ENCODE measurements at regions not wholly inside any gene's neighbourhood (a gene's known extent, or its start where the extent isn't known, plus 50 kb on each side); places are given as distances from the start of the nearest gene placed in this dataset.
"Not testable (repeated sequence)": the region's sequence is repeated elsewhere in the genome, so short reads cannot be mapped to it uniquely, and the experiment has no call there.

DNA sequence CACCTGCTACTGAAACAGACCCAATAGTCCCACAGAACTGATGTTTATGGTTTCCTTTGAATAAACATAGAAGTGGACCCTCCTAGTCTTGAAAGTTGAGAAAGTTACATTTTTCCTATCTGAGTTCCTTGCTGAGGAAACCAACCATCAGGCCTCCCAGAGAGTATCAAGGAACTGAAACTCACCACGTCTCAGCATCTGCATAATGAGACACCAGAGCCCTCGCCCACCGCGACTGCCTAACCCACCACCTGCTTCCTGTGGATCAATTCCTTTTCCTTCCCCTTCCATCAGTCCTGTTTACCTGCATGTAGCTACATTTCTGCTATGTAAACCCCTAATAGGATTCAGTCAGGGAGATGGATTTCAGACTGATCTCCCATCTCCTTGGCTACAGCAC lies 443.2 kb upstream of the TMEM132C start:
- no peak for DNase-seq

- DNase-seq, result no peak
Observed at GRCh38 chr12:127829281-127830064, 437.5 kb upstream of the TMEM132C start.

- peak in 1 of 2 experiments; percentile 4 for DNase-seq
Observed at GRCh38 chr12:127830065-127830460, 436.9 kb upstream of the TMEM132C start.

- no peak for DNase-seq
Observed at GRCh38 chr12:127830730-127831129, 436.2 kb upstream of the TMEM132C start.

DNA sequence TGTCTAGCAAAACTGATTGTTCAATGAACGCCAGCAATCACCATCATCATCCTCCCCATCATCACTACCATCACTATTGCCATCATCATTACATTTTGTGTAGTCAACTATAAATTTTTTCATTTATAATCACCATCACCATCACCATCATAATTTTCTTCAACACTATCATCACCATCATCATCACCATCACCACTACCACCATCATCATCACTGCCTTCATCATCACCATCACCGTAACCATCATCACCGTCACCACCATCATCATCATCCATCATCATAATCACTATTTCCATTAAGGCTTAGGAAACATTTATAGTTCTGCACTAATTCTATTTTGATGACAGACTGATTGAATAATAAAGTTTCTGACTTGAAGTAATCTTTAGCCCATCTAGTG lies 434.8 kb upstream of the TMEM132C start:
- no peak for DNase-seq

- not testable (repeated sequence) for DNase-seq
Observed at GRCh38 chr12:127836802-127837201, 430.2 kb upstream of the TMEM132C start.

GRCh38 chr12:127857661-127858060 lies 409.3 kb upstream of the TMEM132C start:
- no peak for DNase-seq

GRCh38 chr12:127860536-127860935 lies 406.4 kb upstream of the TMEM132C start:
- no peak for DNase-seq

- no peak for DNase-seq
Observed at GRCh38 chr12:127861406-127861805, 405.6 kb upstream of the TMEM132C start.

DNA sequence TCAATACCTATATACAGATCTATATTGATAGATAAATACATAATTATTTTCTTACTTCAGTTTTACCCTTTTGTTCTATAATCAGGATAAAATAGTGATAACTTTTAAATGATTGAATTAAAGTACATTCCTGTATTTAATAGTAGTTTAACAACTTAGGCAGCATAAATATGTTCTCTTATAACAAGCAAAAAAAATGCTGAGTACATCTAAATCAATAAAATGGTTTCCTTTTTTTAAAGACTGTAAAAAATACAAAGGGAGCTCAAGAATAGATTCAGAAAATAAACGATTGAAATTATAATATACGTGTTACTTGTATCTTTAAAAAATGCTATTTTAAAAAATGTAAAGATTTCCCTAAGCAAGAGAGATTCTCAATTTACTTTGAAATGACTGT lies 393.7 kb upstream of the TMEM132C start:
- DNase-seq, result no peak

DNA sequence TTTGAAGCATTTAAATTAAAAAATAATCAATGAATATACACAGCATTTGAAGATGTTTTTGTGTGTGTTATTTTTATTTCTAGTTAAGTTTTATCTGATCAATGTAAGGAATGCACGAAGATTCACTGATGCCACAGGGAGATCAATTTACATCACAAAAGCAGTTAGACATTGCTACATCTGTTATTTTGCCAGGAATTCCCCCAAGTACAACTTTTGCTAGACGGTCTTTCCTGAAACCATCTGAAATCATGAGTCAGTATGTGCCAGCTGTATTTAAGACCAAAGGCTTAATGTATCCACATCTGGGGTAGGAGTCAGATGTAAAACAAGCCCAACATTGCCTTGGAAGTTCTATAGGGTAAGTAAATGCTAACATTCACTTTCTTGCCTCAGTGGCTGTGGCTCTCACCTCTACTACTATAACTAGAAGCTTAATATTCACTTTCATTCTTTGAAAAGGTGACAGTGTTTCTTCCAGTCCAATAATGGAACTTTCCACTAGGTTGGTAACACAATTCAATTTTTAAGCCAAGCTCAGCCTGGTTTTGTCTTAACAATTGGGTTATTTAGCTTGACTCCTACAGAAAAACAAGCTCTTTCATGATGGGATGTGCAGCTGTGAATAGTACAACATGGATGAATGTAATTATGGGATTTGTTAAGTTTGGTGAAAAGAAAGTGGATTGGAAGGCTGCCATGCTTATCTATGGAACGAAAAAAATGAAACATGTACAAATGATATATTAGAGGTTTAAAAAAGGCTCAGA lies 385.4 kb upstream of the TMEM132C start:
- DNase-seq, result no peak

DNA sequence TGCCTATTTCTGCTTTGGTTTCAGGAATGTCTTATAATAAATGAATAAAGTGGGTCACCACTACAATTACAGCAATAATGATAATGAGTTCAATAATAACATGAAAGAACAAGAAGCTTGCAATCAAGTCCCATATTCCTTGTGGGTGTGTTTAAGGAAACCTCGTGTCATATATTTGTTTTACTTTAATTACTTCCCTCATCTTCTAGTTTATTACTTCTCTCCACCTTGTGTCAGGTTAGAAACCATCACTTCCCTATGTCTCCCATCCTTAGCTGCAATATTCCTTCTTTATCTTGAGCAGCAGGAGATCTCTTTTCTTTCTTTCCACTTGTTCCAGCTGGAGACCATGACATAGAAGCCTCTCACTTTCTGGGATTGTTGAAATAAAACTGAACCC lies 384.0 kb upstream of the TMEM132C start:
- DNase-seq, result no peak

DNA sequence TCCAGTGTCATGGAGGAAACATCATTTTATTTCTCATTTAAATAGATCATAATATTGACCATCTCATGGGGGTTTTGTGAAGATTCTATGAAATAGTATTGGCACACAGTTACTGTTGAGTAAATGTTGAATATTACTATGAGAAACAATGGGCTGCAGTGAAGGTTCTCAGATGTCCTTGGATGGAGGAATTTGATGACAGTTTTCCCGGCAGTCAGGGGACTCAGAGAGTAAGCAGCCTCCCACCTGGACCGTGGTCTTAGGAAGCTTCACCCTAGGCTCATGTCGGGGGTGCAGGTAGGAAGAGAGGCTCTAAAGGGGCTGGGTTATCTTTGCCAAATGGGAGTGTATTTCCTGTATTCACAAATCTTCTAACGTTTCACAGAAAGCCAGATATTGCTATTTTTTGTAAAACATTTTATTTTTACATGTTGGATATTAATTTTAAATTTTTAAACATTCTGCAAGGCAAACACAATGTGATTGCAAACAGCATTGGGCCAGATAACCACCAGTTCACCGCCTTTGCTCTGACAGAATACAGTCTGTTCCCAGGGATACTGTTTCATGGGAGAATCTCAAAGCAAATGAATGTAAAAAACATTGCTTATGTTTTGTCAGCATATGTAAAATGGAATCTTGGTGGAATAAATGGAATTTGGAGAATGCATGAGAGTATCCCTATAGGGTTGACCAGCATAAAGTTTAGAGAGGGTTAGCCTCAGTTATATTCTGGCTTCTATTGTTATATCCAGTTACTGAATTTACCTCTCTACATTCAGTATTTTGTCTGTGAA lies 380.8 kb upstream of the TMEM132C start:
- no peak for DNase-seq

DNA sequence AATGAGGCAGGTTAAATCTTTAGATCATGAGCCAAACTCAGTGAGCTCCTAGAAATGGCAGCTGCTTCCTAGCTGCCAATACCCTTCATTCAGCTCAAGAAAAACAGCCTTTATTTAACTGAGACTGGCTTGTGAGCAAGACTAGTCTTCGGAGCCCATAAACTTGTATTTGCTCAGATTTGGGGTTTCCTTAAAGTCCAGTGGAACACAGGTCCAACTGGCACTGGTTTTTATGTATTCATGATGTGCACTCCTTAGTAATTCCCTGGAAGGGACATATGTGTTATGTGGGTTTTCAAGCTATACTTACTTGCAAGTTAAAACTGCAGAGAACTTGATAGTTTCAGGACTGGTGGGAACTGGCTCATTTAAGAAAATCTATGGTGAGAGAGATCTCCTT lies 380.1 kb upstream of the TMEM132C start:
- DNase-seq, result no peak

DNA sequence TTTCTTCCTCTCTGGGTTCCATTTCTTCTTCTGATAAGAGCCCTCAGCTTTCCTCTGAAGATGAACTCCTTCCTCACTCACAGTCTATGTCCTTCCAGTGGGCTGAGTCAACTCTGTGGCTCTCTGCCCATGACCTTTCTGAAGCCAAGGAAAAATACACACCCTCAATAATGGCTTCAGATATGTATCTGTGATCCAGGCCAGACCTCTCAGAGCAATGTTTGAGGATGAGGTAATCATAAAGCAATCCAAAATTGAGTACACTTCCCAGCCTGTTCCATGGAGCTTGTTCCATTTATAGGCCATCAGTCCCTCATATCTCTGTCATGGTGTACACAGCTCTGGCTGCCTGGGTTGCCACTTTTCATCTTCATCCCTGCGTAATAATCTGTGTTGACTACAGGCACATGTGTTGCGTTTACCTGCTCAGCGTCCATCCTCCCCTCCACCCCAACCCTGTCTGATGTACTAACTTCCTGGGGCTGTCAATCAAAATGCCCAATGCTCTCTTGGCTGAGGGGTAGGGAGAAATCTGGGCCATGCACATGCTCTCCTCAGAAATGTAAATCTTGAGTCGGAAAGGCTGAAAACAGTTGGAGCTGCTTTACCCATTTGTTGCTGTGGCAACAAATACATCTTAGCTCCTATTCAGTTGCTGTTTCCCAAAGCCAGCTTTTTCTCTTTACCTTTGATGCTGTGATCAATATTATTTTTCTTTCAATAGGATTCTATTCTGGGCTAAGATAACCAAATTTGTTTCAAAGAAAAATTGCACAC lies 377.8 kb upstream of the TMEM132C start:
- DNase-seq, result no peak

DNA sequence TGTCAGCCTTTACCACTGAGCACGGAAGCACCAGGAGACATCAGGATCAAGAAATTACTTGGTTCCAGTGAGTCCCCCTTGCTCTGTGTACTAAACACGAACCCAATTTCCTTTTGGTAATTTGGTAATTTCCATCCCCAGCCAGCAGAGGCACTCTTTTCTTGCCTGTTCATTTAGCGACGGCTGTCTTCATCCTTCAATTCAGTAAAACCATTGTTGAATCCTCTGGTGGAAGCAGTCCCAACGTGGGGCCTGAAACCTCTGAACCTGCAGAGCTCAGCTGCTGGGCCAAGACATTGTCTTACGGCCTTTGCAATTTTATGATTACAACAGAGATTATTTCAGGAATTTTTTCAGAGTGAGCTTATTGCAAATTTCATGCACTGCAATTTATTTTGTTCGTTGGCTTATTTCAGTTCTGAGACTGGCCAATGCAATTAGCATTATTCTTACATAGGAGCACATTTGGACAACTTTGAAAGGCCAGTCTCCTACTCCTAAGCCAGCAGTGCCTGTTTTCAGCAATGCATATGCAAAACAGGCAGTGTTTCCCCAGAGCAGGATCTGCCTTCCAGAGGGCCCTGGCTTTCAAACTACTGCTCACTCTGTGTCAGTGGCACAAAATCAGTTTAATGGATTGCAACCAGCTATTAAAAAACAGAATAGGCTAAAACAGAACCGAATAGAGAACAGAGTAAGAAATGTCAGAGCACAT lies 372.9 kb upstream of the TMEM132C start:
- DNase-seq, result no peak

GRCh38 chr12:127896661-127897060 lies 370.3 kb upstream of the TMEM132C start:
- DNase-seq, result no peak

DNA sequence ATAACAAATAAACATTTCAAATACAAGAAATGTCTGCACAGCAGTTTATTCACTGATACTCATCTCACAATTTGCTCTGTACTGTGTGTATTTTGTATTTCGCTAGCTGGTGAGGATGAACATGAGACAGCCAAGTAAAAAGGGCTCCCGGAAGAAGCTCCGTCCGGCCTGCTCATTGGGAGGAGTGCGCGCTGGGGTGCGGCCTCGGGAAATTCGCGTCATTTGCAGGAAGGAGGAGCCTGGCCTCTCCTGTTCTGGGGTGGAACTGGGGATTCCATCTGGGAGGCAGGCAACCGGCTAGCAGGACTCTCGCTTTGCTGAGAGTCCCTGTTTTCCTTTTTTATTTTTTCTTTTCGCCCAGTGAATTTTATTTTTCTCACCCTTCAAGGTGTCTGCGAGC lies 368.4 kb upstream of the TMEM132C start:
- DNase-seq, result no peak

DNA sequence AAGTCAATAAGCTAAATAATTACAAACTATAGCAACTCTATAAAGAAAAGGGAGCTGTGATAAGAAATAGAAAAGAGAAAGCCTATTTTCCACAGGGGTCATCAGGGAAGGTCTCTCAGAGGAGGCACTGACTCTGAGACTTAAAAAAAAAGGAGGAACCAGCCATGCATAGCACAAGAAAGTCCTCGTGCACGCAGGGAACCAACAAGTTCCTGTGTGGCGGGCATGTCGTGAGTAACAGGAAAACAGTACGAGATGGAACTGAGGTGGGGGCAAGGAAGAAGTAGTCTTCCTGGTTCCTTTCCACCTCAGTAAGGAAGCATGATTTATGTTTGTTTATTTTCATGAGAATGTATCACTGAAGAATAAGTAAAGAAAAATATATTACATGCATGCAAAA lies 367.0 kb upstream of the TMEM132C start:
- no peak for DNase-seq

GRCh38 chr12:127900386-127900785 lies 366.6 kb upstream of the TMEM132C start:
- DNase-seq, result no peak

- no peak for DNase-seq
Observed at GRCh38 chr12:127903146-127903545, 363.8 kb upstream of the TMEM132C start.

DNA sequence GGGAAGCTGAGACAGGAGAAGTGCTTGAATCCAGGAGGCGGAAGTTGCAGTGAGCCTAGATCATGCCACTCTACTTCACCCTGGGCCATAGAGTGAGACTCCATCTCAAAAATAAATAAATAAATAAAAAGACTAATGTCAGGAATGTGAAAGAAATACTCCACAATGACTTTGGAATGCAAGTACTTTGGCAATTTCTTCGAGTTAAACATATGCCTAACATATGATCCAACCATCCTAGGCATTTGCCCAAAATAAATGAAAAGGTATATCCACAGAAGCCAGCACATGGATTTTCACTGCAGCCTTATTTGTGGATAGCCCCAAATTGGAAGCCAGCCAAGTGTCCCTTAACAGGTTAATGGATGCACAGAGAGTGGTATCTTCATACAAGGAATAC lies 357.9 kb upstream of the TMEM132C start:
- no peak for DNase-seq
